NCI-H2196 treated with DMSO at 0.1 percent for 48 hours (cell line): ENCODE measurements at regions not wholly inside any gene's neighbourhood (a gene's known extent, or its start where the extent isn't known, plus 50 kb on each side); places are given as distances from the start of the nearest gene placed in this dataset.
"Not testable (repeated sequence)": the region's sequence is repeated elsewhere in the genome, so short reads cannot be mapped to it uniquely, and the experiment has no call there.

Source experiments
- DNase-seq: peaks from one replicate; lab custom pipeline; 2025; ENCODE audit not compliant: unreplicated experiment; lab: John Stamatoyannopoulos, UW

DNA sequence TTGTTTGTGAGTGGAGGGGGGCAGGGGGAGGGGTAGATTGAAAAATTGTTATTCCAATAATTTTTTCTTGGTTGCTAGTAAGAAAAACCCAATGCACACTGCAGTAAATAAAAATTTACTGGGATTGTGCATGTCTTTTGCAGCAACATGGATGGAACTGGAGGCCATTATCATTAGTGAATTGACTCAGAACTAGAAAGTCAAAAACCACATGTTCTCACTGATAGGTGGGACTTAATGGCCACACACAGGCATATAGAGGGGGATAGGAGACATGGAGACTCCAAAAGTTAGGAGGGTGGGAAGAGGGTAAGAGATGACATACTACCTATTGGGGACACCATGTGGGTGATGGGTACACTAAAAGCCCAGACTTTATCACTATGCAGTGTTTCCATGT is 67.2 kb downstream of the BUB3 start:
- DNase-seq: no peak

GRCh38 chr10:123222832-123223231 is 68.6 kb downstream of the BUB3 start:
- DNase-seq: no peak

DNA sequence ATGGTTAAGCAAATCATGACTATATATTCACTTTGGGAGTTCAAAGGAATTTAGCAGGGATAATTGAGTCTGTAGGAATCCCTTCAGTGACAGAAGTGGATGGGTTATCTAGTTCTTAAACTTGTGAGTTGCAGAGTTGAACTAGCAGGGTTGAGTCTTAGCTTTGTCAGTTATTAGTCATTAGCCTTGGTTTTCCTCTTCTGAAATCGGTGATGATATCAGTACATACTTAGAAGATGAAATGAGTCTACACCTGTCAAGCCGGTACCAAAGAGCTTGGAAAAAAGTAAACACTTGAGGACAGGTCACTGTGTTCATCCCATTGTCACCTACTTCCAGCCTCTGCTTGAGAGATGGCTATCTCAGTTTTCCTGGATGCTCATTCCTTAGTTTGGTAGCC is 73.5 kb downstream of the BUB3 start:
- DNase-seq: no peak

GRCh38 chr10:123229927-123230630 is 75.9 kb downstream of the BUB3 start:
- no peak for DNase-seq

- DNase-seq: not testable (repeated sequence)
Observed at GRCh38 chr10:123232879-123233278, 78.7 kb downstream of the BUB3 start.

DNA sequence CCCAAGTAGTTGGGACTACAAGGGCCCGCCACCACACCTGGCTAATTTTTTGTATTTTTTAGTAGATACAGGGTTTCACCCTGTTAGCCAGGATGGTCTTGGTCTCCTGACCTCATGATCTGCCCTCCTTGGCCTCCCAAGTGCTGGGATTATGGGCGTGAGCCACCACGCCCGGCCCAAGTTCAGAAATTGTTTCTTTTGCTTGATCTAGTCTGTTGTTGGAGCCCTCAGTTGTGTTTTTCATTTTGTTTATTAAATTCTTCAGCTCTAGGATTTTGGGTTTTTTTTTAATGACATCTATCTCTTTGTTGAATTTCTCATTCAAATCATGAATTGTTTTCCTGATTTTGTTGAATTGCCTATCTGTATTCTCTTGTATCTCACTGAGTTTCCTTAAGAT is 80.8 kb downstream of the BUB3 start:
- DNase-seq: not testable (repeated sequence)

GRCh38 chr10:123236126-123236525 is 81.9 kb downstream of the BUB3 start:
- DNase-seq: no peak

GRCh38 chr10:123240250-123240649 is 86.0 kb downstream of the BUB3 start:
- no peak for DNase-seq

GRCh38 chr10:123240776-123241175 is 86.6 kb downstream of the BUB3 start:
- DNase-seq: no peak

- no peak for DNase-seq
Observed at GRCh38 chr10:123241391-123242141, 87.4 kb downstream of the BUB3 start.

GRCh38 chr10:123244747-123245146 is 90.5 kb downstream of the BUB3 start:
- DNase-seq: no peak

- DNase-seq: no peak
Observed at GRCh38 chr10:123245264-123245663, 91.1 kb downstream of the BUB3 start.

- no peak for DNase-seq
Observed at GRCh38 chr10:123249894-123250293, 95.7 kb downstream of the BUB3 start.

DNA sequence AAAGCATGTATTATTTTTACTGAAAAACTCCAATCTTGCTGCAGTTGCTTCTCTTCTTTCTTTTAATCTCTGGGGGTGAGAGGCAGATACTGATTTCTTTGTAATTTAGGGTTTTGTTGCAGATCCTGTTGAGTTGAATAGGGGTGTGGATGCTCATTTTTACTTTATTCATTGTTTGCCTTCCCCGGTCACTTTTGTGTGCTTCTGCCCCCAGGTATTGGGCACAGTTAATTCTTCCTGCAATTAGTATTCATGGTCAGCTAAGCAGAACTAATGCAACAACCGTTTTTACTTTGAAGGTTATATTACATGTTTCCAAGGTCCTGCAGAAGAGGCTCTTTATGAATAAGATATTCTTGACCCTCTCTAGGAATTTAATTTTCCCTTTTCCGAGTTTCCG is 96.4 kb downstream of the BUB3 start:
- no peak for DNase-seq

DNA sequence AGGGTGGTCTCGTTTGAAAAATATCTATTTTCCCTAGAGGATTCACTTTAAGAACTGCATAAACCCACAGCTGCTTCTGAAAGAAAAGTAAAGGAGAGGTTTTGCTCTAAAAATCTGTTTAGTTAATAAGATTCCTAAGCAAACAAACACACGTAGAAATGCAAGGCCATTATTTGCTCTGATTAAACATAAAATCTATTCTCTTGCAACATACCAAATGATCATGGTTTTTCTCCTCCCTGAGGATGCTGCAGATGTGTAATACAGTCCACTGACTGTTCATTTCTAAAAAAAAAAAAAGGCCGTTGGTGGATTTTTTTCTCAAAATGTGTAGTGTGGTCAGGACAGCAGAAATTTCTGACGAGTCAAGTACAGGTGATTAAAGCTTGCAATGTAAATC is 98.6 kb downstream of the BUB3 start:
- no peak for DNase-seq

GRCh38 chr10:123254343-123254742 is 100.1 kb downstream of the BUB3 start:
- not testable (repeated sequence) for DNase-seq

DNA sequence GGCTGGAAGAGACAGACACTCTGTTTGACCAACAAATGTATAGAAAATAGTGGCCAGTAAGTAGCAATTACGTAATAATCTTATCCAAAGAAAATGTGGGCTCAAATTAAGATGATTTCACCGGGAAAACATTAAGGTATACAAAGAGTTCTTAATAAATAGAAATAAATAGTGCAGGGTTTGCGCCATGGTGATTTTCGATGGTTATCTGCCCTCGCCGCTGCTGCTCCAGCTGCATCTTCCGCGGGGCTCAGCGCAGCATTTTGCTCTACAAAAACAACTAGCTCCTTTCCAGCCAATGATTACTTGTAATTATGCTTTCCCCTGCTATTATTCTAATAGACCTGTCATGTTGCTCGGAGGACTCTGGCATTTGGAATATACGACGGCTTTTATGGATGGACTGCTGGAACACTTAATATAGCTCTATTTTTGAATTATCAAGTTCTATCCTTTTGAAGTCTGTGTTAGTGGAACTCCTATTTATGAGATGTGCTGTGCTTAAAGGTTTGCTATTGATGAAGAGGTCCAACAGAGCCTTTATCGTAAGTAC is 103.8 kb downstream of the BUB3 start:
- DNase-seq: no peak

DNA sequence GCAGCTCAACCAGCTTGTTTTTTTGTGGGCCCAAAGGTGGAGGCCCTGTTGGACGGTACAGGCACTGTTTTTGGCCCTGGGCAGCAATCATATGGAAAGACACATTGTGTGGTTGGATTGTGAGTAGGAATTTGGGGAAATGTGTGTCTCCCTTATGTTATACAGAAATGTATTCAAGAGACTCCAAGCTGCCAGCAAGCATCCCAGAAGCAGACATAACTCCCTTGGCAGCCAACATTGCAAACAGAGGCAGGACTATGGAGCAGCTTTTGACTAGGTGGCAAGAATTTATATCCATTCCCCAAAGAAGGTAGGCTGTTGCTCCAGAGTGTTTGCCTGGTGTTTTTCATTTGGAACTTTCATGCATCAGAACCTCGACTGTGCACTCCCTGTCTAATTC is 104.9 kb downstream of the BUB3 start:
- DNase-seq: no peak

- DNase-seq: no peak
Observed at GRCh38 chr10:123259791-123260190, 105.6 kb downstream of the BUB3 start.

GRCh38 chr10:123262456-123262855 is 108.3 kb downstream of the BUB3 start:
- no peak for DNase-seq

DNA sequence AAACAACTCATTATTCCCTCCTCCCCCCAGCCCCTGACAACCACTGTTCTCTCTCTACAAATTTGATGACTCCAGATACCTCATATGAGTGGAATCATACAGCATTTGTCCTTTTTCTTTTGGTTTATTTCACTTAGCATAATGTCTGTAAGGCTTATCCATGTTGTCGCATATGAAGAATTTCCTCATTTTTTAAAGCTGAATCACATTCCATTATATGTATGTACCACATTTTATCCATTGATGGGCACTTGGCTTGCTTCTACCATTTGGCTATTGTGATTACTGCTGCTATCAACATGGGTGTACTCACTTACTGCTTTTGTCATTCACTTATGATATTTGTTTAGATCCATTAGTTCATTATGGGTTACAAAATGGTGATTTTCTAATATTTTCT is 112.8 kb downstream of the BUB3 start:
- DNase-seq: no peak

DNA sequence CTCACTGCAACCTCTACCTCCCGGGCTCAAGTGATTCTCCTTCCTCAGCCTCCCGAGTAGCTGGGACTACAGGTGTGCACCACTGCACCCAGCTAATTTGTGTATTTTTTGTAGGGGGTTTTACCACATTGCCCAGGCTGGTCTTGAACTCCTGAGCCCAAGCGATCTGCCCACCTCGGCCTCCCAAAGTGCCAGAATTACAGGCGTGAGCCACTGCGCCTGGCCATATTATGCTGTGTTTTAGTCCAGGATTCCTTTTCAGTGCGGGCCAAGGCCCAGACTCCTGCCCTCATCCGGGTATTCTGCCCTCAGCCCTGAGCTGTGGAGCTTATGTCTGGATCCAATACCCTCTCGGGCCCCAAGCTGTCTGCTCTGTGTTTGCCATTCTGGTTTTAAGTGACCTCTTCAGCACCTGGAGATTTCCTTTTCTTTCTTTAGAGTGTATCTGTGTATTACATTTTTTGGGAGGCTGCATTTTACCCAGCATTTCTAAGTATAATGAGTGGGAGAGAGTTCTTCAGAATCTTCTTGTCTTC is 114.9 kb downstream of the BUB3 start:
- DNase-seq: no peak
